ENCODE measurements at regions not wholly inside any gene's neighbourhood (a gene's known extent, or its start where the extent isn't known, plus 50 kb on each side); places are given as distances from the start of the nearest gene placed in this dataset.
"Not testable (repeated sequence)": the region's sequence is repeated elsewhere in the genome, so short reads cannot be mapped to it uniquely, and the experiment has no call there.

GRCh38 chr10:84860855-84861254 is 532.5 kb downstream of the CCSER2 start:
- intact Hi-C loops (cut with DNase I): no loop called here
- no peak for TF ChIP-seq POLR2A (IDR thresholded peaks at IDR 0.05)
- no peak for TF ChIP-seq CTCF (IDR thresholded peaks at IDR 0.05)
- 74 to 79% methylated on average over 4 of the region's 4 CpGs for WGBS, 2 donors

GRCh38 chr10:84862551-84862950 is 534.2 kb downstream of the CCSER2 start:
- Histone ChIP-seq H3K4me3 (no peak overlapping the region), H3K9me3 (no peaks in the 10 kb centered on the region), H3K27me3 (no peaks in the 10 kb centered on the region), H3K4me1 (no peaks in the 10 kb centered on the region), H3K36me3 (no peaks in the 10 kb centered on the region), H3K27ac (no peak overlapping the region)
- DNase-seq: no peak
- TF ChIP-seq CTCF (IDR thresholded peaks at IDR 0.05): no peak
- no peak for TF ChIP-seq POLR2A (IDR thresholded peaks at IDR 0.05)
- 31 to 72% methylated on average over 1 of the region's 1 CpG for WGBS, 2 donors
- intact Hi-C loops (cut with DNase I): no loop called here

More at GRCh38 chr10:84860855-84861254, 532.5 kb downstream of the CCSER2 start:
- no peak for DNase-seq
- Histone ChIP-seq H3K27me3 (no peaks in the 10 kb centered on the region), H3K36me3 (no peaks in the 10 kb centered on the region), H3K27ac (no peak overlapping the region), H3K4me1 (no peaks in the 10 kb centered on the region), H3K9me3 (no peaks in the 10 kb centered on the region), H3K4me3 (no peak overlapping the region)

- intact Hi-C loops (cut with DNase I): no loop called here
- DNase-seq: no peak
- Histone ChIP-seq H3K4me1 (no peaks in the 10 kb centered on the region), H3K27ac (no peak overlapping the region), H3K4me3 (no peak overlapping the region), H3K9me3 (no peaks in the 10 kb centered on the region), H3K27me3 (no peaks in the 10 kb centered on the region), H3K36me3 (no peaks in the 10 kb centered on the region)
- WGBS, 2 donors: 88% methylated on average over 2 of the region's 2 CpGs
- no peak for TF ChIP-seq CTCF (IDR thresholded peaks at IDR 0.05)
- no peak for TF ChIP-seq POLR2A (IDR thresholded peaks at IDR 0.05)
Measured at GRCh38 chr10:84863675-84864074, 535.3 kb downstream of the CCSER2 start.

GRCh38 chr10:84876116-84876999 is 548.0 kb downstream of the CCSER2 start:
- Histone ChIP-seq H3K27ac (no peak overlapping the region), H3K36me3 (no peaks in the 10 kb centered on the region), H3K27me3 (no peaks in the 10 kb centered on the region), H3K4me3 (no peak overlapping the region), H3K4me1 (no peaks in the 10 kb centered on the region), H3K9me3 (no peaks in the 10 kb centered on the region)
- WGBS, 2 donors: 38 to 46% methylated on average over 4 of the region's 4 CpGs
- intact Hi-C loops (cut with DNase I): no loop called here
- DNase-seq: no peak
- TF ChIP-seq POLR2A (IDR thresholded peaks at IDR 0.05): no peak

GRCh38 chr10:84879991-84880390 is 551.6 kb downstream of the CCSER2 start:
- Histone ChIP-seq H3K27ac (no peak overlapping the region), H3K9me3 (no peaks in the 10 kb centered on the region), H3K36me3 (no peaks in the 10 kb centered on the region), H3K4me3 (no peak overlapping the region), H3K4me1 (no peaks in the 10 kb centered on the region), H3K27me3 (no peaks in the 10 kb centered on the region)
- TF ChIP-seq POLR2A (IDR thresholded peaks at IDR 0.05) (no peak), CTCF (IDR thresholded peaks at IDR 0.05) (no peak)
- intact Hi-C loops (cut with DNase I): no loop called here
- no peak for DNase-seq
- 78 to 82% methylated on average over 2 of the region's 2 CpGs for WGBS, 2 donors

- H3K27me3 ChIP-seq; H3K27ac ChIP-seq; H3K4me3 ChIP-seq; intact Hi-C loops (cut with DNase I); H3K36me3 ChIP-seq; H3K4me1 ChIP-seq; H3K9me3 ChIP-seq; DNase-seq: not testable (repeated sequence)
- 86 to 89% methylated on average over 3 of the region's 3 CpGs for WGBS, 2 donors
Measured at GRCh38 chr10:84881696-84882095, 553.3 kb downstream of the CCSER2 start.
